Endothelial cell (in vitro differentiated cells): ENCODE measurements at regions not wholly inside any gene's neighbourhood (a gene's known extent, or its start where the extent isn't known, plus 50 kb on each side); places are given as distances from the start of the nearest gene placed in this dataset.

Source experiments
- DNase-seq: peaks from one replicate; pipeline ENCODE4 v3.0.0; 2021; ENCODE audit warnings: low spot score
- H3K27ac Mint-ChIP-seq: one replicate; pipeline ENCODE4 v1.8.0; 2021; ENCODE audit warnings: mixed read lengths, inconsistent platforms; ENCODE audit not compliant: unreplicated experiment
- H3K27me3 Mint-ChIP-seq: one replicate; pipeline ENCODE4 v1.8.0; 2021; ENCODE audit warnings: mild to moderate bottlenecking, moderate library complexity, mixed read lengths, inconsistent platforms; ENCODE audit not compliant: unreplicated experiment
- H3K36me3 Mint-ChIP-seq: one replicate; pipeline ENCODE4 v1.8.0; 2021; ENCODE audit warnings: mild to moderate bottlenecking, low read depth, mixed read lengths, inconsistent platforms; ENCODE audit not compliant: unreplicated experiment
- H3K4me1 Mint-ChIP-seq: one replicate; pipeline ENCODE4 v1.8.0; 2021; ENCODE audit warnings: mild to moderate bottlenecking, mixed read lengths, inconsistent platforms; ENCODE audit not compliant: unreplicated experiment
- H3K4me3 Mint-ChIP-seq: one replicate; pipeline ENCODE4 v1.8.0; 2021; ENCODE audit warnings: mild to moderate bottlenecking, mixed read lengths, inconsistent platforms; ENCODE audit not compliant: unreplicated experiment
- H3K9me3 Mint-ChIP-seq: one replicate; pipeline ENCODE4 v1.8.0; 2021; ENCODE audit warnings: mixed read lengths, inconsistent platforms; ENCODE audit not compliant: unreplicated experiment
- TF ChIP-seq, protein P1 (sequence below): fragments of 200-600 bp; sonication (generic); IDR thresholded peaks from one replicate; pipeline ENCODE4 v1.5.0; 2021; ENCODE audit warnings: antibody characterized with exemption; ENCODE audit not compliant: unreplicated experiment

DNA sequence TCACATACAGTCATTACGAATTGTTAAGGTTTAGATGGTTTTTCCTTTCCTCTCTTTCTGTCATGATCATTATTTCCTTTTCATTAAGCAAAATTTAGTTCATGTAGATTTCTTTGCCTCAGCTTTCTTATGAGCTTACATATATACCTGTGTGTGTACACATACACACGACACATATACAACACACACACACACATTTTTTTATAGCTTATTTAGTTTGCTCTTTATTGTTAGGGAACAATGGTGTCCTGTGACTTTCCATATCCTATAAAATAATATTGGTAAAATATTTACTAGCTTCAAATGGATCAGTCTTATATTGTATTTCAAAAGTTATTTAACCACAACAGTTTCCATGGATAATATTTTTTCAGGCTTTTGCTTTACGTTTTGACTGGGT is 840.7 kb downstream of the PCDH18 start:
- H3K4me3 Mint-ChIP-seq, result no peak overlapping the region
- no peaks in the 10 kb centered on the region for H3K27me3 Mint-ChIP-seq
- no peaks in the 10 kb centered on the region for H3K36me3 Mint-ChIP-seq
- no peaks in the 10 kb centered on the region for H3K4me1 Mint-ChIP-seq
- DNase-seq, result no peak
- H3K9me3 Mint-ChIP-seq, result no peaks in the 10 kb centered on the region
- no peak overlapping the region for H3K27ac Mint-ChIP-seq
- TF ChIP-seq, protein P1, sequence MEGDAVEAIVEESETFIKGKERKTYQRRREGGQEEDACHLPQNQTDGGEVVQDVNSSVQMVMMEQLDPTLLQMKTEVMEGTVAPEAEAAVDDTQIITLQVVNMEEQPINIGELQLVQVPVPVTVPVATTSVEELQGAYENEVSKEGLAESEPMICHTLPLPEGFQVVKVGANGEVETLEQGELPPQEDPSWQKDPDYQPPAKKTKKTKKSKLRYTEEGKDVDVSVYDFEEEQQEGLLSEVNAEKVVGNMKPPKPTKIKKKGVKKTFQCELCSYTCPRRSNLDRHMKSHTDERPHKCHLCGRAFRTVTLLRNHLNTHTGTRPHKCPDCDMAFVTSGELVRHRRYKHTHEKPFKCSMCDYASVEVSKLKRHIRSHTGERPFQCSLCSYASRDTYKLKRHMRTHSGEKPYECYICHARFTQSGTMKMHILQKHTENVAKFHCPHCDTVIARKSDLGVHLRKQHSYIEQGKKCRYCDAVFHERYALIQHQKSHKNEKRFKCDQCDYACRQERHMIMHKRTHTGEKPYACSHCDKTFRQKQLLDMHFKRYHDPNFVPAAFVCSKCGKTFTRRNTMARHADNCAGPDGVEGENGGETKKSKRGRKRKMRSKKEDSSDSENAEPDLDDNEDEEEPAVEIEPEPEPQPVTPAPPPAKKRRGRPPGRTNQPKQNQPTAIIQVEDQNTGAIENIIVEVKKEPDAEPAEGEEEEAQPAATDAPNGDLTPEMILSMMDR, result no peak

DNA sequence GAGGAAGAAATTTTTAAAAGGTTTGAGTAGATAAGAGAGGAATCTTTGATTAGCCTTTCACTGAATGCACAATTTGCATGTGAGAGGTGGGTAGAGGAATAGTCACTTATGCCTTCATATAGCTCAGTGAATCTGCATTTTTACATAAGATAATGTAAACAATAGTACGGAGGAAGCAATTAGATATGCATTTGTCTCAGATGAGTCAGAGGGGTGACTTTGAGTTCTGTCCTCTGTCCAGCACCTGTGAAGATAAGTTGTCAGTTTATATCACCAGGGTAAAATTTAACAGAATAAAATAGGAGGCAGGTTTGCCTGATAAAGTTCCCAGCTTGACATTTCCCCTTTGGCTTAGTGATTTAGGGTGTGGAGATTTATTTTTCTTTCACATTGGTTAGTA is 841.9 kb downstream of the PCDH18 start:
- Mint-ChIP-seq H3K27me3 (no peaks in the 10 kb centered on the region), H3K4me3 (no peak overlapping the region), H3K9me3 (no peaks in the 10 kb centered on the region), H3K27ac (no peak overlapping the region), H3K4me1 (no peaks in the 10 kb centered on the region), H3K36me3 (no peaks in the 10 kb centered on the region)
- TF ChIP-seq, protein P1, result no peak
- DNase-seq, result no peak

DNA sequence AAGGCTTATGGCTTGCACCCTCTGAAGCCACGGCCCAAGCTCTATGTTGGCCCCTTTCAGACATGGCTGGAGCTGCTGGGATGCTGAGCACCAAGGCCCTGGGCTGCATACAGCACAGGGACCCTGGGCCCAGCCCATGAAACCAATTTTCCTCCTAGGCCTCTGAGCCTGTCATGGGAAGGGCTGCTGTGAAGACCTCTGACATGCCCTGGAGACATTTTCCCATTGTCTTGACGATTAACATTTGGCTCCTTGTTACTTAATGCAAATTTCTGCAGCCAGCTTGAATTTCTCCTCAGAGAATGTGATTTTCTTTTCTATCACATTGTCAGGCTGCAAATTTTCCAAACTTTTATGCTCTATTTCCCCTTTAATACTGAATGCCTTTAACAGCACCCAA is 844.7 kb downstream of the PCDH18 start:
- DNase-seq, result no peak
- no peaks in the 10 kb centered on the region for H3K9me3 Mint-ChIP-seq
- no peaks in the 10 kb centered on the region for H3K36me3 Mint-ChIP-seq
- no peaks in the 10 kb centered on the region for H3K27me3 Mint-ChIP-seq
- no peak overlapping the region for H3K27ac Mint-ChIP-seq
- TF ChIP-seq, protein P1, result no peak
- no peak overlapping the region for H3K4me3 Mint-ChIP-seq
- H3K4me1 Mint-ChIP-seq, result peaks cover 4% of the 10 kb centered on the region

DNA sequence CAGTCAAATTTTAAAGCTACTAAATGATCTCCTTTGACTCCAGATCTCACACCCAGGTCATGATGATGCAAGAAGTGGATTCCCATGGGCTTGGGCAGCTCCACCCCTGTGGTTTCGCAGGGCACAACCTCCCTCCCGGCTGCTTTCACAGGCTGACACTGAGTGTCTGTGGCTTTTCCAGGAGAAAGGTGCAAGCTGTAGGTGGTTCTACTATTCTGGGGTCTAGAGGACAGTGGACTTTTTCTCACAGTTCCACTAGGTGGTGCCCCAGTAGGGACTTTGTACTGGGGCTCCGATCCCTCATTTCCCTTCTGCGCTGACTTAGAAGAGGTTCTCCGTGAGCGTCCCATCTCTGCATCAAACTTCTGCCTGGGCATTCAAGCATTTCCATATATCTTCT is 845.2 kb downstream of the PCDH18 start:
- TF ChIP-seq, protein P1, result no peak
- H3K4me1 Mint-ChIP-seq, result peaks cover 4% of the 10 kb centered on the region
- no peak overlapping the region for H3K4me3 Mint-ChIP-seq
- no peaks in the 10 kb centered on the region for H3K36me3 Mint-ChIP-seq
- no peaks in the 10 kb centered on the region for H3K9me3 Mint-ChIP-seq
- no peak overlapping the region for H3K27ac Mint-ChIP-seq
- H3K27me3 Mint-ChIP-seq, result no peaks in the 10 kb centered on the region
- DNase-seq, result no peak

DNA sequence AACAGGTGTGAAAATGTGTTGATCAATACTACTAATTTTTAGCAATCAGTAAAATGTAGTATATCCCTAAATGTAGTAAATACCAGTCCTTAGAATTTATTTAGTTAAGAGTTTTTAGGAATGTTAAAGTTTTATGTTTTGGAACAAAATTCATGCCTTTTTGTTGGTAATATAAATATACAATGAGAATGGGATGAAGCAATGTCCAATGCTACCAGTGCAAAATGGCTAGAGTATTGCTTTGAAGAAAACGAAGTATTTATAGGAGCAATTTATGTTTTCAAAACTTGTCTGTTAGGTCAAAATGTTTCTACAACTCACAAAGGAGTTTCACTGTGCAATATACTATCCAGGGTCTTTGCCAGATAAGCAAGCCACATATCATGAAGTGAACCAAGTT is 851.5 kb downstream of the PCDH18 start:
- no peaks in the 10 kb centered on the region for H3K27me3 Mint-ChIP-seq
- peaks cover 4% of the 10 kb centered on the region for H3K4me1 Mint-ChIP-seq
- no peak overlapping the region for H3K4me3 Mint-ChIP-seq
- no peak overlapping the region for H3K27ac Mint-ChIP-seq
- H3K9me3 Mint-ChIP-seq, result no peaks in the 10 kb centered on the region
- TF ChIP-seq, protein P1, result no peak
- no peak for DNase-seq
- no peaks in the 10 kb centered on the region for H3K36me3 Mint-ChIP-seq
